ENCODE measurements at regions not wholly inside any gene's neighbourhood (a gene's known extent, or its start where the extent isn't known, plus 50 kb on each side); places are given as distances from the start of the nearest gene placed in this dataset.

- no peaks in the 10 kb centered on the region for H3K27me3 ChIP-seq (ENCODE audit: control insufficient read depth, extremely low read depth, insufficient read depth, low read length)
- no peak overlapping the region for H3K4me3 ChIP-seq (ENCODE audit: control insufficient read depth in 2 of 3, extremely low read depth in 1 of 3, insufficient read depth in 2 of 3, low read depth in 1 of 3, low read length in 3 of 3)
- H3K9ac ChIP-seq (ENCODE audit: control insufficient read depth, extremely low read depth, insufficient read depth, low read length) = no peak overlapping the region
- no peaks in the 10 kb centered on the region for H3K9me1 ChIP-seq (ENCODE audit: control insufficient read depth, extremely low read depth, insufficient read depth, low read length)
- H3K79me2 ChIP-seq (ENCODE audit: control insufficient read depth, insufficient read depth, low read length) = no peaks in the 10 kb centered on the region
- DNase-seq (ENCODE audit: low read depth, low spot score) (no peak), FAIRE-seq (no peak)
- H3K4me2 ChIP-seq (ENCODE audit: control insufficient read depth, extremely low read depth, insufficient read depth, low read depth, low read length) = no peak overlapping the region
- no peaks in the 10 kb centered on the region for H3K9me3 ChIP-seq (ENCODE audit: control insufficient read depth, low read depth, low read length)
- H4K20me1 ChIP-seq (ENCODE audit: control insufficient read depth, extremely low read depth, insufficient read depth, low read length) = no peaks in the 10 kb centered on the region
- no peaks in the 10 kb centered on the region for H3K36me3 ChIP-seq (ENCODE audit: control insufficient read depth in 2 of 2, extremely low read depth in 1 of 2, insufficient read depth in 2 of 2, low read length in 2 of 2)
- dilution Hi-C loops (cut with MboI; ENCODE audit: extremely low pct_ligation_motif_present, low sequenced_read_pairs) = no loop called here
- H3K27ac ChIP-seq (ENCODE audit: control insufficient read depth, insufficient read depth, low read length) = no peak overlapping the region
- no peaks in the 10 kb centered on the region for H3K4me1 ChIP-seq (ENCODE audit: control insufficient read depth, extremely low read depth, insufficient read depth, low read length)
- no peak overlapping the region for H2AFZ ChIP-seq (ENCODE audit: control insufficient read depth, low read length)
- no peak for TF ChIP-seq EZH2 (IDR thresholded peaks at IDR 0.05; ENCODE audit: low read length)
- TF ChIP-seq CTCF (optimal IDR thresholded peaks at IDR 0.05 in 1 of 3, IDR thresholded peaks at IDR 0.05 in 1 of 3, conservative IDR thresholded peaks at IDR 0.05 in 1 of 3; ENCODE audit: extremely low read depth in 1 of 3, insufficient read depth in 2 of 3, low read length in 3 of 3) = no peak
Observed at GRCh38 chr16:85989863-85990643, 91.1 kb downstream of the IRF8 start.

- H3K79me2 ChIP-seq (ENCODE audit: control insufficient read depth, insufficient read depth, low read length) = no peaks in the 10 kb centered on the region
- no peak overlapping the region for H3K9ac ChIP-seq (ENCODE audit: control insufficient read depth, extremely low read depth, insufficient read depth, low read length)
- no peak overlapping the region for H3K4me3 ChIP-seq (ENCODE audit: control insufficient read depth in 2 of 3, extremely low read depth in 1 of 3, insufficient read depth in 2 of 3, low read depth in 1 of 3, low read length in 3 of 3)
- no peak for DNase-seq (ENCODE audit: low read depth, low spot score)
- no peaks in the 10 kb centered on the region for H3K36me3 ChIP-seq (ENCODE audit: control insufficient read depth in 2 of 2, extremely low read depth in 1 of 2, insufficient read depth in 2 of 2, low read length in 2 of 2)
- no peak overlapping the region for H2AFZ ChIP-seq (ENCODE audit: control insufficient read depth, low read length)
- no peak overlapping the region for H3K4me2 ChIP-seq (ENCODE audit: control insufficient read depth, extremely low read depth, insufficient read depth, low read depth, low read length)
- TF ChIP-seq CTCF (optimal IDR thresholded peaks at IDR 0.05 in 1 of 3, IDR thresholded peaks at IDR 0.05 in 1 of 3, conservative IDR thresholded peaks at IDR 0.05 in 1 of 3; ENCODE audit: extremely low read depth in 1 of 3, insufficient read depth in 2 of 3, low read length in 3 of 3) (no peak), EZH2 (IDR thresholded peaks at IDR 0.05; ENCODE audit: low read length) (no peak)
- no peaks in the 10 kb centered on the region for H4K20me1 ChIP-seq (ENCODE audit: control insufficient read depth, extremely low read depth, insufficient read depth, low read length)
- H3K4me1 ChIP-seq (ENCODE audit: control insufficient read depth, extremely low read depth, insufficient read depth, low read length) = no peaks in the 10 kb centered on the region
- dilution Hi-C loops (cut with MboI; ENCODE audit: extremely low pct_ligation_motif_present, low sequenced_read_pairs) = no loop called here
- no peaks in the 10 kb centered on the region for H3K9me1 ChIP-seq (ENCODE audit: control insufficient read depth, extremely low read depth, insufficient read depth, low read length)
- no peaks in the 10 kb centered on the region for H3K9me3 ChIP-seq (ENCODE audit: control insufficient read depth, low read depth, low read length)
- no peak for FAIRE-seq
- no peak overlapping the region for H3K27ac ChIP-seq (ENCODE audit: control insufficient read depth, insufficient read depth, low read length)
- H3K27me3 ChIP-seq (ENCODE audit: control insufficient read depth, extremely low read depth, insufficient read depth, low read length) = no peaks in the 10 kb centered on the region
Observed at GRCh38 chr16:85990861-85991301, 91.9 kb downstream of the IRF8 start.

Data from keratinocyte (primary cell).